Naive thymus-derived CD8-positive, alpha-beta T cell (primary cell): ENCODE measurements at regions not wholly inside any gene's neighbourhood (a gene's known extent, or its start where the extent isn't known, plus 50 kb on each side); places are given as distances from the start of the nearest gene placed in this dataset.
"Not testable (repeated sequence)": the region's sequence is repeated elsewhere in the genome, so short reads cannot be mapped to it uniquely, and the experiment has no call there.

ENCODE experiments used
- ATAC-seq, 2 donors: fragments of 150-1000 bp; cut with Tn5 transposase in 1 of 2; sonication (Bioruptor Pico), chemical (Tn5 transposase) in 1 of 2; 1 replicate in 1 of 2; 2 replicates in 1 of 2; pipeline ENCODE4 v1.10.0; 2021; ENCODE audit warnings: mild to moderate bottlenecking in 2 of 2, moderate library complexity in 2 of 2
- POLR2A ChIA-PET: fragments of 350-600 bp; sonication (Branson Sonifier 250); formaldehyde crosslinking; loops from one replicate; lab custom pipeline; 2021; ENCODE audit warnings: antibody characterized with exemption; lab: Charles Lee
- DNase-seq, 10 donors: peaks; one replicate each; pipeline versions ENCODE4 v3.0.0 to v3.0.0-alpha.2; 2020 to 2022
- H3K27ac Mint-ChIP-seq, 10 donors: one replicate each; pipeline ENCODE4 v1.8.0; 2020 to 2022; ENCODE audit warnings: mild to moderate bottlenecking in 10 of 10, mixed read lengths in 10 of 10, moderate library complexity in 4 of 10, inconsistent platforms in 1 of 10
- H3K27me3 Mint-ChIP-seq, 5 donors: one replicate each; pipeline ENCODE4 v1.8.0; 2021 to 2022; ENCODE audit warnings: mixed read lengths in 5 of 5
- H3K36me3 Mint-ChIP-seq, 3 donors: one replicate each; pipeline ENCODE4 v1.8.0; 2020 to 2022; ENCODE audit warnings: mixed read lengths in 3 of 3, mild to moderate bottlenecking in 2 of 3, inconsistent platforms in 1 of 3
- H3K4me1 Mint-ChIP-seq, 4 donors: one replicate each; pipeline ENCODE4 v1.8.0; 2021 to 2022; ENCODE audit warnings: mixed read lengths in 4 of 4
- H3K4me3 Mint-ChIP-seq, 10 donors: one replicate each; pipeline ENCODE4 v1.8.0; 2020 to 2022; ENCODE audit warnings: mild to moderate bottlenecking in 10 of 10, mixed read lengths in 10 of 10, moderate library complexity in 6 of 10, inconsistent platforms in 1 of 10
- H3K9me3 Mint-ChIP-seq, 9 donors: one replicate each; pipeline ENCODE4 v1.8.0; 2020 to 2022; ENCODE audit warnings: mixed read lengths in 9 of 9, mild to moderate bottlenecking in 3 of 9, inconsistent platforms in 1 of 9, moderate library complexity in 1 of 9

- Mint-ChIP-seq H3K9me3 (peaks cover 0 to 7% (median under 1%) of the 10 kb centered on the region in 9 donors), H3K4me1 (peaks cover 0 to 13% (median 3%) of the 10 kb centered on the region in 4 donors), H3K36me3 (peaks cover 0 to 5% (median 3%) of the 10 kb centered on the region in 3 donors), H3K27me3 (peaks cover 0 to 10% (median 3%) of the 10 kb centered on the region in 5 donors), H3K27ac (no peak overlapping the region), H3K4me3 (no peak overlapping the region)
- no peak for DNase-seq
- POLR2A ChIA-PET, result no interaction called here
- no peak for ATAC-seq
Measured at GRCh38 chr1:147052677-147053076, 114.6 kb downstream of the NBPF12 start.

GRCh38 chr1:147052143-147052542, 114.0 kb downstream of the NBPF12 start:
- ATAC-seq, result no peak
- Mint-ChIP-seq H3K9me3 (peaks cover 0 to 2% (median 0%) of the 10 kb centered on the region in 9 donors), H3K27ac (peak overlapping the region in 1 of 10 donors; percentile 57), H3K36me3 (peaks cover 0 to 3% (median 0%) of the 10 kb centered on the region in 3 donors), H3K27me3 (peaks cover 0 to 10% (median 3%) of the 10 kb centered on the region in 5 donors), H3K4me1 (peaks cover 2 to 15% (median 4%) of the 10 kb centered on the region in 4 donors), H3K4me3 (no peak overlapping the region)
- POLR2A ChIA-PET, result no interaction called here
- DNase-seq, result no peak

GRCh38 chr1:147051136-147051535, 113.0 kb downstream of the NBPF12 start:
- peaks cover 0 to 3% (median 0%) of the 10 kb centered on the region in 3 donors for H3K36me3 Mint-ChIP-seq
- H3K4me1 Mint-ChIP-seq, result peaks cover 7 to 25% (median 13%) of the 10 kb centered on the region in 4 donors
- no peak overlapping the region for H3K4me3 Mint-ChIP-seq
- ATAC-seq (no peak), DNase-seq (no peak)
- POLR2A ChIA-PET, result no interaction called here
- peaks cover 0 to 8% (median 3%) of the 10 kb centered on the region in 5 donors for H3K27me3 Mint-ChIP-seq
- no peak overlapping the region for H3K27ac Mint-ChIP-seq
- H3K9me3 Mint-ChIP-seq, result peaks cover 0 to 2% (median 0%) of the 10 kb centered on the region in 9 donors

- POLR2A ChIA-PET, result no interaction called here
- ATAC-seq (no peak), DNase-seq (no peak)
- peaks cover 11 to 29% (median 17%) of the 10 kb centered on the region in 4 donors for H3K4me1 Mint-ChIP-seq
- H3K4me3 Mint-ChIP-seq, result no peak overlapping the region
- H3K27me3 Mint-ChIP-seq, result peaks cover 0 to 8% (median 3%) of the 10 kb centered on the region in 5 donors
- peaks cover 0 to 3% (median 0%) of the 10 kb centered on the region in 3 donors for H3K36me3 Mint-ChIP-seq
- H3K9me3 Mint-ChIP-seq, result peaks cover 0 to 2% (median 0%) of the 10 kb centered on the region in 9 donors
- no peak overlapping the region for H3K27ac Mint-ChIP-seq
Measured at GRCh38 chr1:147050654-147051053, 112.5 kb downstream of the NBPF12 start.

- ATAC-seq, result peak; percentile 49 to 56
Measured at GRCh38 chr1:147046863-147047394, 108.8 kb downstream of the NBPF12 start.

GRCh38 chr1:147046189-147046862, 108.2 kb downstream of the NBPF12 start:
- Mint-ChIP-seq H3K9me3 (no peaks in the 10 kb centered on the region), H3K4me1 (peaks cover 18 to 40% (median 20%) of the 10 kb centered on the region in 4 donors), H3K36me3 (no peaks in the 10 kb centered on the region), H3K27ac (peak overlapping the region in 5 of 10 donors; percentile 28 to 78 (median 40)), H3K4me3 (peak overlapping the region in 5 of 10 donors; percentile 29 to 72 (median 64)), H3K27me3 (peaks cover 0 to 2% (median 0%) of the 10 kb centered on the region in 5 donors)
- POLR2A ChIA-PET, result interaction anchor here (1.2 kb wide), 1 partner anchor 8 kb away, joined by 3 read pairs; no protein-coding TSS in a partner anchor
- ATAC-seq, result peak; percentile 35 to 65
- DNase-seq, result no peak

More at GRCh38 chr1:147046863-147047394, 108.8 kb downstream of the NBPF12 start:
- Mint-ChIP-seq H3K27ac (peak overlapping the region in 8 of 10 donors; percentile 20 to 78 (median 51)), H3K4me1 (peaks cover 18 to 40% (median 20%) of the 10 kb centered on the region in 4 donors), H3K4me3 (peak overlapping the region in 6 of 10 donors; percentile 12 to 72 (median 56))
- DNase-seq, H3K9me3 Mint-ChIP-seq, POLR2A ChIA-PET, H3K27me3 Mint-ChIP-seq, H3K36me3 Mint-ChIP-seq: not testable (repeated sequence)
